K562 (cell line): ENCODE measurements at regions not wholly inside any gene's neighbourhood (a gene's known extent, or its start where the extent isn't known, plus 50 kb on each side); places are given as distances from the start of the nearest gene placed in this dataset.

ENCODE experiments used
- ATAC-seq: fragments of 200-7000 bp; cut with Tn5 transposase; 3 replicates; pipeline ENCODE4 v1.9.1; 2020; ENCODE audit warnings: moderate library complexity
- BruUV-seq: library from RNA; stranded (reverse); fragments of 400-500 nt; replicated peaks from 2 replicates; lab custom pipeline; 2021; lab: Mats Ljungman, UMichigan
- CTCF ChIA-PET: fragments of 300-600 bp; formaldehyde crosslinking; extraction: SDS; loops from one replicate; lab custom pipeline; 2021; ENCODE audit warnings: low intra/inter-chr PET ratio; lab: Yijun Ruan, JAX
- POLR2A ChIA-PET: fragments of 300-600, 350-650 bp; sonication (Branson Sonifier 250); formaldehyde crosslinking; extraction: SDS; loops from one replicate; lab custom pipeline; 2021; ENCODE audit warnings: antibody characterized with exemption, inconsistent platforms; lab: Yijun Ruan, JAX
- DNase-seq, 4 experiments: peaks; one replicate each; pipeline versions ENCODE4 v3.0.0 to v3.0.0-alpha.2; 2011 to 2018; ENCODE audit warnings: low spot score in 3 of 4, mixed read lengths in 3 of 4; ENCODE audit errors: extremely low read depth in 1 of 4
- FAIRE-seq: peaks from 2 replicates; lab custom pipeline; 2011; peaks lifted over from hg19 to GRCh38; lab: Jason Lieb, UNC
- H2AFZ ChIP-seq: 2 replicates; pipeline ENCODE4 v1.6.0; 2011; ENCODE audit warnings: low read depth, low read length, control low read depth, inconsistent platforms
- H3K27ac ChIP-seq: fragments of 200-600 bp; 3 replicates; pipeline ENCODE4 v1.8.0; 2011; ENCODE audit warnings: low read depth, mild to moderate bottlenecking, control low read depth, inconsistent platforms, low read length, moderate library complexity, mixed read lengths; ENCODE audit errors: extremely low read depth
- H3K27me3 ChIP-seq, 2 experiments: fragments of 300-600 bp in 1 of 2; 2 replicates in 1 of 2; 3 replicates in 1 of 2; pipeline versions ENCODE4 v1.6.0 to v1.8.0; 2011; ENCODE audit warnings: inconsistent platforms in 2 of 2, low read length in 2 of 2, mild to moderate bottlenecking in 1 of 2, mixed read lengths in 1 of 2, moderate library complexity in 1 of 2; ENCODE audit not compliant: control insufficient read depth in 2 of 2, insufficient read depth in 2 of 2
- H3K36me3 ChIP-seq: fragments of 300-600 bp; 3 replicates; pipeline ENCODE4 v1.8.0; 2011; ENCODE audit warnings: mild to moderate bottlenecking, low read length, inconsistent platforms; ENCODE audit not compliant: control insufficient read depth, insufficient read depth
- H3K4me1 ChIP-seq, 2 experiments: fragments of 200-600 bp in 1 of 2; replicated peaks in 1 of 2; 2 replicates in 1 of 2; 3 replicates in 1 of 2; pipeline versions ENCODE4 v1.5.1 to v1.8.0; 2011; ENCODE audit warnings: inconsistent platforms in 2 of 2, low read length in 2 of 2, mild to moderate bottlenecking in 1 of 2, mixed read lengths in 1 of 2, moderate library complexity in 1 of 2; ENCODE audit not compliant: control insufficient read depth in 2 of 2, insufficient read depth in 2 of 2
- H3K4me2 ChIP-seq: 2 replicates; pipeline ENCODE4 v1.6.1; 2011; ENCODE audit warnings: low read length, control low read depth, inconsistent platforms, mixed read lengths; ENCODE audit not compliant: insufficient read depth
- H3K4me3 ChIP-seq: fragments of 200-600 bp; sonication (generic), shearing (Covaris generic); 2 replicates; pipeline ENCODE4 v1.5.1; 2016; ENCODE audit warnings: control low read depth, inconsistent platforms
- H3K79me2 ChIP-seq: fragments of 200-600 bp; 3 replicates; pipeline ENCODE4 v1.8.0; 2011; ENCODE audit warnings: low read length, inconsistent platforms; ENCODE audit not compliant: control insufficient read depth, insufficient read depth
- H3K9ac ChIP-seq, 2 experiments: 2 replicates each; pipeline versions ENCODE4 v1.6.0 to v1.6.1; 2011; ENCODE audit warnings: low read depth in 2 of 2, low read length in 2 of 2, control low read depth in 1 of 2, inconsistent platforms in 1 of 2, mild to moderate bottlenecking in 1 of 2, mixed read lengths in 1 of 2; ENCODE audit not compliant: insufficient read depth in 1 of 2
- H3K9me1 ChIP-seq: one replicate; pipeline ENCODE4 v1.6.0; 2011; ENCODE audit warnings: inconsistent platforms, mild to moderate bottlenecking, low read length, moderate library complexity; ENCODE audit not compliant: control insufficient read depth, insufficient read depth
- H3K9me3 ChIP-seq: replicated peaks from 2 replicates; pipeline ENCODE4 v1.5.1; 2011; ENCODE audit warnings: low read depth, low read length, inconsistent platforms; ENCODE audit not compliant: control insufficient read depth, insufficient read depth
- H4K20me1 ChIP-seq: replicated peaks from 2 replicates; pipeline ENCODE4 v1.6.1; 2011; ENCODE audit warnings: low read length, inconsistent platforms, mixed read lengths; ENCODE audit not compliant: control insufficient read depth, insufficient read depth
- ARID2 ChIP-seq: fragments of 450-650 bp; IDR thresholded peaks from 2 replicates; pipeline ENCODE4 v1.6.1; 2017; ENCODE audit warnings: antibody characterized with exemption, mild to moderate bottlenecking
- BRD9 ChIP-seq: fragments of 450-650 bp; IDR thresholded peaks from 2 replicates; pipeline ENCODE4 v1.6.1; 2018; ENCODE audit warnings: low read depth; ENCODE audit not compliant: partially characterized antibody
- FOXP1 ChIP-seq: sonication (generic); formaldehyde crosslinking; IDR thresholded peaks from 2 replicates; pipeline ENCODE4 v1.8.0; 2022; ENCODE audit warnings: mild to moderate bottlenecking, missing genetic modification reagents
- POLR3A ChIP-seq: IDR thresholded peaks from 2 replicates; pipeline ENCODE4 v1.6.1; 2011; ENCODE audit warnings: borderline replicate concordance, mild to moderate bottlenecking, moderate library complexity; ENCODE audit not compliant: insufficient read length, insufficient read depth; ENCODE audit errors: extremely low read depth
- RERE ChIP-seq: sonication (generic); formaldehyde crosslinking; IDR thresholded peaks from 2 replicates; pipeline ENCODE4 v1.8.0; 2023; ENCODE audit warnings: missing genetic modification reagents, mild to moderate bottlenecking, borderline replicate concordance
- RNF219 ChIP-seq: fragments of 250-450 bp; sonication (Bioruptor Pico); IDR thresholded peaks from 2 replicates; pipeline ENCODE4 v1.5.0; 2022; ENCODE audit warnings: mild to moderate bottlenecking
- SRSF3 ChIP-seq: fragments of 200-400 bp; formaldehyde crosslinking; IDR thresholded peaks from 2 replicates; pipeline ENCODE4 v1.6.1; 2016; ENCODE audit warnings: mild to moderate bottlenecking, low read length, moderate library complexity; ENCODE audit not compliant: insufficient read depth
- TCF7 ChIP-seq: sonication (generic); IDR thresholded peaks from 2 replicates; pipeline ENCODE4 v1.6.1; 2016; ENCODE audit warnings: antibody characterized with exemption, borderline replicate concordance
- ZEB2 ChIP-seq: fragments of 450-650 bp; IDR thresholded peaks from 2 replicates; pipeline ENCODE4 v1.6.1; 2016
- ZNF561 ChIP-seq: fragments of 450-650 bp; formaldehyde crosslinking; conservative IDR thresholded peaks from 2 replicates; pipeline ENCODE4 v1.4.0; 2020; ENCODE audit warnings: mild to moderate bottlenecking, moderate library complexity
- ZNF780A ChIP-seq: fragments of 250-450 bp; sonication (Bioruptor Pico); IDR thresholded peaks from 2 replicates; pipeline ENCODE4 v1.5.0; 2021; ENCODE audit warnings: mild to moderate bottlenecking
- WGBS: fragments of 100-300 bp; shearing (Covaris generic); methylation state at CpG from one replicate; pipeline ENCODE4 v1.1.6; 2016; ENCODE audit warnings: low coverage, mixed read lengths; ENCODE audit not compliant: insufficient coverage; ENCODE audit errors: missing lambda C conversion rate; 5-methylcytosine and 5-hydroxymethylcytosine counted together
- in situ Hi-C: fragments of 300-500 bp; cut with MboI; formaldehyde crosslinking; loops from 4 replicates; pipeline ENCODE4 v1.15.0; 2018; ENCODE audit warnings: inconsistent platforms, mixed read lengths
- intact Hi-C: fragments of 100-400 bp; cut with micrococcal nuclease; formaldehyde crosslinking; loops from 2 replicates; pipeline ENCODE4 v1.14.2; 2022

GRCh38 chr2:35468245-35468644 is 887.3 kb upstream of the CRIM1 start:
- TF ChIP-seq ZNF561: no peak
- TF ChIP-seq ZEB2: no peak
- no peak for TF ChIP-seq POLR3A
- TF ChIP-seq FOXP1 (CRISPR knock-in tag): no peak
- TF ChIP-seq TCF7: no peak
- TF ChIP-seq RERE (CRISPR knock-in tag): no peak
- no peak for TF ChIP-seq SRSF3
- TF ChIP-seq BRD9: no peak
- no peak for TF ChIP-seq RNF219 (CRISPR knock-in tag)
- TF ChIP-seq ZNF780A (CRISPR knock-in tag): no peak
- TF ChIP-seq ARID2: no peak
- Histone ChIP-seq H3K9ac (no peak overlapping the region), H3K27ac (no peak overlapping the region), H3K4me2 (no peak overlapping the region), H3K4me3 (no peak overlapping the region), H3K36me3 (no peaks in the 10 kb centered on the region), H3K27me3 (no peaks in the 10 kb centered on the region), H3K9me1 (no peaks in the 10 kb centered on the region), H3K9me3 (no peaks in the 10 kb centered on the region; the same call in 1 of the 2 replicates), H3K79me2 (no peaks in the 10 kb centered on the region), H3K4me1 (no peaks in the 10 kb centered on the region), H4K20me1 (no peaks in the 10 kb centered on the region), H2AFZ (no peak overlapping the region)
- WGBS: 0% methylated on average over 3 of the region's 3 CpGs
- DNase-seq: no peak
- CTCF ChIA-PET: no interaction called here
- no TSS peak for BruUV-seq
- FAIRE-seq: no peak
- intact Hi-C loops: no loop called here
- in situ Hi-C loops: no loop called here
- ATAC-seq: no peak
- POLR2A ChIA-PET: no interaction called here
